ENCODE measurements at regions not wholly inside any gene's neighbourhood (a gene's known extent, or its start where the extent isn't known, plus 50 kb on each side); places are given as distances from the start of the nearest gene placed in this dataset.

- ChIA-PET POLR2A (ENCODE audit: partially characterized antibody) (no interaction called here), CTCF (ENCODE audit: partially characterized antibody) (interaction anchor here (0.6 to 1.4 kb wide), 2 partner anchors 19 to 432 kb away, joined by 3 read pairs; no protein-coding TSS in a partner anchor)
- H2BK20ac ChIP-seq (ENCODE audit: low read length): no peak overlapping the region
- no peak overlapping the region for H3K23ac ChIP-seq (ENCODE audit: insufficient read length)
- H3K36me3 ChIP-seq (ENCODE audit: control insufficient read depth in 2 of 4, insufficient read depth in 4 of 4, low read length in 3 of 4): no peaks in the 10 kb centered on the region
- H2AK5ac ChIP-seq (ENCODE audit: low read depth, low read length): no peak overlapping the region
- H3K4me2 ChIP-seq (ENCODE audit: insufficient read depth in 1 of 2, low read depth in 2 of 2, low read length in 2 of 2): no peak overlapping the region
- no peak overlapping the region for H2BK15ac ChIP-seq (ENCODE audit: low read length)
- no peak overlapping the region for H3K14ac ChIP-seq (ENCODE audit: insufficient read length)
- H3K79me2 ChIP-seq (ENCODE audit: control insufficient read depth in 1 of 2, insufficient read depth in 2 of 2, low read length in 2 of 2): no peaks in the 10 kb centered on the region
- TF ChIP-seq HDAC6 (IDR thresholded peaks at IDR 0.05; ENCODE audit: low read depth, low read length): no peak
- TF ChIP-seq TAF7 (optimal IDR thresholded peaks at IDR 0.05; ENCODE audit: borderline replicate concordance, low read depth, low read length): no peak
- TF ChIP-seq NRF1 (IDR thresholded peaks at IDR 0.05; ENCODE audit: low read depth, low read length): no peak
- TF ChIP-seq EGR1 (IDR thresholded peaks at IDR 0.05; ENCODE audit: borderline replicate concordance, low read depth, low read length): no peak
- TF ChIP-seq CEBPB (IDR thresholded peaks at IDR 0.05; ENCODE audit: low read depth, low read length): no peak
- TF ChIP-seq GTF2F1 (IDR thresholded peaks at IDR 0.05; ENCODE audit: borderline replicate concordance, low read depth, low read length): no peak
- TF ChIP-seq CREB1 (IDR thresholded peaks at IDR 0.05): no peak
- no peak for TF ChIP-seq SP2 (IDR thresholded peaks at IDR 0.05; ENCODE audit: low read length)
- no peak for TF ChIP-seq SIN3A (conservative IDR thresholded peaks at IDR 0.05 in 1 of 2, IDR thresholded peaks at IDR 0.05 in 1 of 2; ENCODE audit: low read depth in 1 of 2, low read length in 2 of 2)
- no peak for TF ChIP-seq CHD2 (IDR thresholded peaks at IDR 0.05; ENCODE audit: low read length)
- TF ChIP-seq YY1 (IDR thresholded peaks at IDR 0.05; ENCODE audit: low read depth, low read length): no peak
- TF ChIP-seq GABPA (IDR thresholded peaks at IDR 0.05; ENCODE audit: borderline replicate concordance, insufficient read depth, low read length): no peak
- TF ChIP-seq SP4 (IDR thresholded peaks at IDR 0.05; ENCODE audit: low read length): no peak
- TF ChIP-seq POLR2A (IDR thresholded peaks at IDR 0.05; ENCODE audit: control extremely low read depth in 1 of 2, low read depth in 2 of 2, low read length in 2 of 2): no peak
- no peak for TF ChIP-seq SAP30 (IDR thresholded peaks at IDR 0.05; ENCODE audit: insufficient read depth, insufficient replicate concordance, low read length)
- no peak for TF ChIP-seq RNF2 (IDR thresholded peaks at IDR 0.05; ENCODE audit: borderline replicate concordance, low read depth, low read length, missing control alignments, poor library complexity, severe bottlenecking)
- H4K8ac ChIP-seq (ENCODE audit: extremely low read depth, insufficient read depth, low read length): no peak overlapping the region
- FAIRE-seq: no peak
- H4K20me1 ChIP-seq (replicated peaks in 1 of 2; ENCODE audit: control insufficient read depth in 1 of 2, insufficient read depth in 2 of 2, low read length in 2 of 2): no peaks in the 10 kb centered on the region
- 87% methylated on average over 11 of the region's 11 CpGs; no CpG with 5 or more reads in 1 of the 2 experiments for WGBS, 2 experiments (ENCODE audit: extremely low coverage in 1 of 2, insufficient coverage in 1 of 2, insufficient read length in 1 of 2, insufficient replicate concordance in 2 of 2, low coverage in 1 of 2, low lambda C conversion rate in 2 of 2, missing lambda C conversion rate in 1 of 2)
- no peak overlapping the region for H2BK12ac ChIP-seq (ENCODE audit: low read depth, low read length)
- H3K18ac ChIP-seq (ENCODE audit: extremely low read depth, low read length): no peak overlapping the region
- H2AFZ ChIP-seq (ENCODE audit: low read length): no peak overlapping the region
- H3K79me1 ChIP-seq (ENCODE audit: low read depth, low read length): no peaks in the 10 kb centered on the region
- no peak for DNase-seq (ENCODE audit: low read depth in 1 of 2, low spot score in 2 of 2)
- no peaks in the 10 kb centered on the region for H3K27me3 ChIP-seq (replicated peaks in 1 of 4; ENCODE audit: control insufficient read depth in 3 of 4, extremely low read depth in 1 of 4, insufficient read depth in 3 of 4, low read length in 3 of 4)
- H3K56ac ChIP-seq (replicated peaks; ENCODE audit: insufficient read length, low read depth, low read length): no peak overlapping the region
- H3K9me3 ChIP-seq (ENCODE audit: insufficient read depth in 2 of 2, low read depth in 1 of 2, low read length in 1 of 2): no peaks in the 10 kb centered on the region
- no peak overlapping the region for H3K9ac ChIP-seq (replicated peaks in 1 of 4; ENCODE audit: extremely low read depth in 1 of 4, low read depth in 3 of 4, low read length in 3 of 4)
- H3K23me2 ChIP-seq (ENCODE audit: low read depth, low read length): no peaks in the 10 kb centered on the region
- H3K4me3 ChIP-seq (ENCODE audit: extremely low read depth in 1 of 4, insufficient read depth in 2 of 4, low read depth in 3 of 4, low read length in 4 of 4): no peak overlapping the region
- H4K91ac ChIP-seq (replicated peaks; ENCODE audit: insufficient read length, low read length): no peak overlapping the region
- no peak overlapping the region for H2BK120ac ChIP-seq (replicated peaks; ENCODE audit: low read depth, low read length)
- H3K4ac ChIP-seq (replicated peaks; ENCODE audit: insufficient read length, low read depth, low read length): no peak overlapping the region
- no peak overlapping the region for H2BK5ac ChIP-seq (ENCODE audit: low read depth, low read length)
- no peaks in the 10 kb centered on the region for H3K4me1 ChIP-seq (replicated peaks in 1 of 4; ENCODE audit: control insufficient read depth in 3 of 4, insufficient read depth in 4 of 4, low read length in 3 of 4)
- no peak overlapping the region for H4K5ac ChIP-seq (ENCODE audit: insufficient read length, low read depth, low read length)
- no peak overlapping the region for H3K27ac ChIP-seq (ENCODE audit: low read depth, low read length)
Measured at GRCh38 chr3:76610150-76610549, 429.7 kb upstream of the ROBO2 start.

Data from H1 (cell line).